Prostate gland (tissue), 2 donors: ENCODE measurements at regions not wholly inside any gene's neighbourhood (a gene's known extent, or its start where the extent isn't known, plus 50 kb on each side); places are given as distances from the start of the nearest gene placed in this dataset.

Experiments used
- CTCF ChIP-seq, 4 experiments: fragments of 200-600 bp in 2 of 4; fragments of 450-650 bp in 2 of 4; sonication (generic) in 2 of 4; IDR thresholded peaks; 1 replicate in 3 of 4; 2 replicates in 1 of 4; pipeline ENCODE4 v1.5.1; 2016 to 2019; ENCODE audit warnings: antibody characterized with exemption in 4 of 4, mild to moderate bottlenecking in 2 of 4, moderate library complexity in 2 of 4
- POLR2A ChIP-seq: fragments of 450-650 bp; IDR thresholded peaks from one replicate; pipeline ENCODE4 v1.6.1; 2016; ENCODE audit warnings: antibody characterized with exemption, mild to moderate bottlenecking
- POLR2AphosphoS5 ChIP-seq: sonication (generic); formaldehyde crosslinking; IDR thresholded peaks from one replicate; pipeline ENCODE4 v1.6.1; 2017; ENCODE audit warnings: antibody characterized with exemption

- TF ChIP-seq CTCF (IDR thresholded peaks at IDR 0.05) (no peak), POLR2A (no peak), POLR2AphosphoS5 (no peak)
Measured at GRCh38 chr3:135751991-135752390, 213.5 kb upstream of the PPP2R3A start.
